ENCODE measurements at regions not wholly inside any gene's neighbourhood (a gene's known extent, or its start where the extent isn't known, plus 50 kb on each side); places are given as distances from the start of the nearest gene placed in this dataset.
"Not testable (repeated sequence)": the region's sequence is repeated elsewhere in the genome, so short reads cannot be mapped to it uniquely, and the experiment has no call there.

- DNase-seq = no peak
Measured at GRCh38 chr14:89078021-89078795, 253.8 kb downstream of the TTC8 start.

- DNase-seq = no peak
Measured at GRCh38 chr14:89085231-89085731, 260.8 kb downstream of the TTC8 start.

GRCh38 chr14:89085737-89086382, 261.4 kb downstream of the TTC8 start:
- DNase-seq = no peak

- no peak for DNase-seq
Measured at GRCh38 chr14:89088530-89088929, 264.1 kb downstream of the TTC8 start.

- DNase-seq = no peak
Measured at GRCh38 chr14:89089330-89089729, 264.9 kb downstream of the TTC8 start.

- DNase-seq = no peak
Measured at GRCh38 chr14:89091781-89092180, 267.3 kb downstream of the TTC8 start.

GRCh38 chr14:89093083-89093730, 268.8 kb downstream of the TTC8 start:
- no peak for DNase-seq

GRCh38 chr14:89095036-89095435, 270.6 kb downstream of the TTC8 start:
- DNase-seq = no peak

- DNase-seq = no peak
Measured at GRCh38 chr14:89096946-89097345, 272.5 kb downstream of the TTC8 start.

- no peak for DNase-seq
Measured at GRCh38 chr14:89098254-89098653, 273.8 kb downstream of the TTC8 start.

GRCh38 chr14:89104171-89104817, 279.8 kb downstream of the TTC8 start:
- not testable (repeated sequence) for DNase-seq

GRCh38 chr14:89104861-89105260, 280.4 kb downstream of the TTC8 start:
- not testable (repeated sequence) for DNase-seq
